HG02763 (cell line): ENCODE measurements at regions not wholly inside any gene's neighbourhood (a gene's known extent, or its start where the extent isn't known, plus 50 kb on each side); places are given as distances from the start of the nearest gene placed in this dataset.

Experiments
- ATAC-seq: cut with Tn5 transposase; IDR thresholded peaks from one replicate; pipeline ENCODE4 v1.9.1; 2021; ENCODE audit warnings: mild to moderate bottlenecking, moderate library complexity; ENCODE audit not compliant: unreplicated experiment

DNA sequence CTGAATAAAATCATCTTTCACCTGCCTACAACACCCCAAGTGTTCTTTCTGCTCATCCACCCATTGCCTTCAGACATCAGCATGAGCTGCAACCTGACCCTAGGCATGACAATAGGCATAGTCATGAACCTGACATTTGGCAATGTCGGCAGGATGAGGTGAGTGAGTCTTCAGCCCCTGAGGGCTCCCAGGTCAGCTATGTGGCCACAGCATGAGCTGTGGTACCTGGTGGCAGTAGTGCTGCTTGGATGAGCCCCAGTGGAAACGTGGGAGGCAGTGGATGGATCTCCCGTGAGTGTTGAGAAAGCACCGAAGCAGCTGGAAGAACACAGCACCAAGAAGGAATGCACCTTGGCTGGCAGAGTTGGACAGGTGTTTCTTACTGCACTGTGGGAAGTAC, 334.8 kb upstream of the FAR2 start:
- no peak for ATAC-seq

DNA sequence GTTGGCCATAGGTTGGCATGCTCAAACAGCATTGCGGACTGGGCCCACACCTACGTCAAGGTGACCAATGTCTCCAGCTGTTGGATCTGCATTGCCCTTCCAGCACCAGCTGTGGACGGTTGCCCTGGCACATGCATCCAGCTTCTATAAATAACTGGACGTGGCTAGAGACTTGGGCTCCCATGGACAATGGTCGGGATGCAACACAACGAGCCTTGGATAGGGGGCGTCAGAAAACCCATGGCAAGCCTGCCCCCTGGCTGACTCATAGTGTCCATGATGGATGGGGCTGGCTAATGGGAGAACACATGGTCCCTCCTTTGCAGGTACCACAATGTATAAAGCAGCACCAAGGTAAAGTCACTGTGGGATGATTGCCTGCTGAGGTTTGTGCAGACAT, 331.6 kb upstream of the FAR2 start:
- ATAC-seq: no peak

- ATAC-seq: no peak
These were observed 324.8 kb upstream of the FAR2 start for GRCh38 chr12:28824193-28824846.

DNA sequence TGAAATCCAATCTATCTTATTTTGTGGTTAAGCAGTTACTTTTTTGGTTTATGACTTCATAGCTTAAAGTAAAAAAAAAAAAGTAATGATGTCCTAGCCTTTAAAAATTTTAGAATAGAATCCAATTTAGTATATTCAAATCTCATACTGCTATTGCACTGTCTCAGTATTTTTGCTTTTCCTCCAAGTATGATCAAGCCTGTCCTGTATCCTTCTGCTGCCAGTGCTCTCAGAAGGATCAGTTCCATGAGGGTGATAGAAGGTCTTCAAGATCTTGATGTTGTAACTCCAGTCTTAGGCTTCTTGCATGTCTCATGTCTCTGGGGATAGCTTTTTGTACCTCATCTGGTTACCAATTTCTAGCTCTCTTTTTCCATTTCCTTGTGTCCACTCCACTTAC, 324.2 kb upstream of the FAR2 start:
- no peak for ATAC-seq

- no peak for ATAC-seq
These were observed 322.3 kb upstream of the FAR2 start for GRCh38 chr12:28826766-28827165.

GRCh38 chr12:28827861-28828260, 321.2 kb upstream of the FAR2 start:
- no peak for ATAC-seq

- ATAC-seq: no peak
These were observed 320.8 kb upstream of the FAR2 start for GRCh38 chr12:28828318-28828717.

GRCh38 chr12:28830491-28830890, 318.6 kb upstream of the FAR2 start:
- ATAC-seq: no peak

GRCh38 chr12:28844718-28845117, 304.4 kb upstream of the FAR2 start:
- ATAC-seq: no peak

DNA sequence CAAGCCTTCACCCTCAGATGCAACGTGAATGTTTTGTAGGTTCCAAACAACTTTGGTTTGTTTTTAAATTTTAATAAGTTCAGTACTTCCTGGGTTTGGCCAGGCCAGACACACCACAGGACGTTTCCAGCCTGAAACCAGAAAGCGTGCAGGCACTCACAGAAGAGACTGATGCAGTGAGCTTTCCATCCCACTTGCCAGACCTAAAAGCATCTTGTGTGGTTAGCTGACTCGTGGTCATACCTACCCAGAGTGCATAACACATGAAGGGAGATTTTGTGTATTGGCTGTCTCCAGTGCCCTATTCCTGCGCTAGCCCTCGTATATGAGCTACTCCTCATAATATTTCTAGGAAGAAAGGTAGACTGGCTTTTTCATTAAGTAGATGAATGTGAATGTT, 297.3 kb upstream of the FAR2 start:
- no peak for ATAC-seq

DNA sequence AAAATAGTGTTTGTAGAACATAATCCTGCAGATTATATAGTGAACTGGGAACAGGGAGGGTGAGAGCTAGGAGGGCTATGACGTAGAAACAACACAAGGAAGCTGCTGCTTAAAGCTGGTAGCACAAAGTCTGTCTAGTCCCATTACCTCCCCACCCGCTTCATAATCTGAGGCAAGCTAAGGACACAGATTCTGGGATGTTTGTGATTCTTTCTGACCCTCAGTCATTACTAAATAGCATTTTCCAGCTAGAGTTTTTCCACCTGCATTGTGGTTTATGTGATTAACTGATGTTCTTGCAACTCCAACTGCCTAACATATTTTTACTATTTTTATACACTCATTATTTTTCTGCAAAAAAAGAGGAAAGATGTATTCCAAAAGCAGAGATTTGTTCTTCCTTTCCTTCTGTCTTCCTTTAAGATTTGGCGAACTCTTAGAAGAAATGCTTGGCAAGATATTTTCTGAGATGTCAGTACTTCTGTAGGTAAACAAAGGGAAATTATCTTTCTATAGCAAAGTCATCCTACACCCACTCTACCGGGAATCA, 293.2 kb upstream of the FAR2 start:
- no peak for ATAC-seq

DNA sequence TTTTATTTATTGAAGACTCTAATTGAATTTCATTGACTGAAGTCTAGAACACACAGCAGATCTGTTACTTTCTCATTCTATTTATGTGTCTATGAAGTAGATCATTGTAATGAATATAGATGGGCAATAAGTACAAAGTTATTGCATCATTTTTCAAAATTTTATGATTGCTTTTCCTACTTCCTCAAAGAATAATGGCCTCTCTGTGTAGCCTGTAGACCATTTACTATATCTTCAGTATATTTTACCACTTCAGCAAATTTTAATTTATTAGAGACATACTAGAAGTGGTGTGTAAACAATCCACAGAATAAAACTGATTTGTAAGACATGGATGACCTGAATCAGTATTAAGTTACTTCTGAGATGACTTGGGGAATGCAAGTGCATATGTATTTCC, 291.7 kb upstream of the FAR2 start:
- no peak for ATAC-seq

DNA sequence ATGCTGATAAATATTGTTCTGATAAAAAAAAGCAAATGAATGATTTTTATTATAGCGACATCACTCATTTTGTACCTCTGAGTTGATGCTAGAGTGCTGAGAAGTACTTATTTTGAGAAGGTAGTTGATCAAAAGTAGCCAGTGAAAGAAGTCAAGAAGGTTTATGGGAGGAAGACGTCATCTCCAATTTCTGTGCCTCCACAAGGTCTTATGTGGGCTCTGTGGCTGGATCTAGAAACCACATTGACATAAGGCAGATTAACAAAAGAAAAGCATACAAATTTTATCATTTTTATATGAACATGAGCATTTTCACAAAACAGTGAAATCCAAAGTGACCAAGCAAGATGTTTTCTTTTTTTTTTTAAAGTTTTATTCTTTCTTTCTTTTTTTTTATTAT, 289.5 kb upstream of the FAR2 start:
- ATAC-seq: no peak

GRCh38 chr12:28865776-28866175, 283.3 kb upstream of the FAR2 start:
- no peak for ATAC-seq

DNA sequence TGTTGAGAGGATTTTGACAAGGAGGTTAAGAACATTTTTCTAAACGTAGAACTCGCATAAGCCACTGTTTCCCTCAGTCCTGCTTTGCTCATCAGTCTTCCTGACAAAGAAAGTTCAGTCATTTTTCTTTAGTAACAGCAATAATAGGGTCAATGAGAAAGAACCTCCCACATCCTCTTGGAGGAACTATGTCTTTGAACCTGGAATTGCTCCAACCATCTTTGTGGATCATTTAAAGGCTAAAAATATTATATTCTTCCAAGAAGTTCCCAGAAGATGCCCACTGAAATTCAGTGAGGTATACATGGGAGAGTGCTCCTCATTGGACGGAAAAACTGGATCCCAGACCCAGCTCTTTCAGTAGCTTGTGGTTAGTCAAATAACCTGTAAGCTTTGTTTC, 282.8 kb upstream of the FAR2 start:
- ATAC-seq: no peak

DNA sequence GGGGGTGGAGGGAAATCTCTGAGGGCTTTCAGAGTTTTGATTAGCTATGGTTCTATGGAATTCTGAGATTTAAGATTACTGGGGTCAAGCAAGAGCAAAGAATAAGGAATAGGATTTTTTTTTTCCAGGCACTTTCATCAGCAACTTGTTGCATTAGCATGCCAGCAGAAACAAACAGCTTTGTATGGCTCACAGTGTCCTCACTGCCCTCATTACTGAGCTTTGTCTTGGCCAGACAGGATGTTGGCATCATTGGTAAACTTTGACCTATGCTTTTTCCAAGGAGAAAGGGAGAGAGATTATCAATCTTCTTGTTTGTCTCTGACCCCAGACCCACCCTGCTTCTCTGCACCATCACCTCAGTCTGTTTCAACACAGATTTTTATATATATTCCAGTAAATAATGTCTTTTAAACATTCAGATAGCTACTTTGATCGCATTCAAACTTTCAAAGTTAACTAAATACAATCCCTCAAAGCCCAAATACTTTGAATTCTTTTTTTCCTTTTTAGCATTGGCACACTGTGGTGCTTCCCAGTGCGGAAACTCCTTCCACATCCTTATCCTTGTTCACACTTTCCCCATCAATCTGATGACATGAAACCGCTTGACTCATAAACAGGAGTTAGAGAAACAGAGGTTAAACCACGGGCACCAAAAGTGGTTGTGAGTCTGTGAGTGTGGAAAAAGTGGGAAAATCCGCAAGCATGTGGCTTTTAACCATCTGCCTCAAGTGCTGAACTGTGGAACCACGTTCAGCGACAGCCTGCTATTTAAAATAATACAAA, 282.2 kb upstream of the FAR2 start:
- no peak for ATAC-seq

GRCh38 chr12:28868414-28868813, 280.7 kb upstream of the FAR2 start:
- ATAC-seq: no peak

DNA sequence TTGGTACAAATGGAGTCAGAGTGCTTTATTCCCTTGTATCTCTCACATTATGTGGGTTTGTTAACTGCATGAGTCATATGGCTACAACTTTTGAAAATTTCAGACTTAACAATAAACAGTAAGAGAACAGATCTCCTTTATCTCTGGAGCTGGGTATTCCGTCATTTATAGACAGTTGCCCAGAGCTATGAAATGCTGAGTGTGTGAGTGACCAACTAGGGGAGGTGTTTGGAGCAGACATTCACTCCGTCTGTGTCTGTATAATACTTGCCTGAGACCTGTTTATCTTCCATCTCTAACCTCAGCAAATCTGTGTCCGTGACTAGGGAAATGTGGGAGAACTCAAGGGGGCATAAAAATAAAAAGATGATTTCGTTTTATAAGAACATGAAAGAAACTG, 279.9 kb upstream of the FAR2 start:
- ATAC-seq: no peak

- no peak for ATAC-seq
These were observed 278.1 kb upstream of the FAR2 start for GRCh38 chr12:28870839-28871440.

GRCh38 chr12:28872654-28873268, 276.3 kb upstream of the FAR2 start:
- ATAC-seq: no peak

GRCh38 chr12:28874758-28875157, 274.3 kb upstream of the FAR2 start:
- ATAC-seq: no peak
